Mesodermal cell (in vitro differentiated cells): ENCODE measurements at regions not wholly inside any gene's neighbourhood (a gene's known extent, or its start where the extent isn't known, plus 50 kb on each side); places are given as distances from the start of the nearest gene placed in this dataset.

ENCODE experiments used
- H3K27ac ChIP-seq: 2 replicates; pipeline ENCODE4 v1.7.0; 2013; ENCODE audit warnings: mild to moderate bottlenecking, low read depth, low read length, moderate library complexity; ENCODE audit not compliant: severe bottlenecking
- H3K36me3 ChIP-seq: 2 replicates; pipeline ENCODE4 v1.7.1; 2013; ENCODE audit warnings: mild to moderate bottlenecking, low read length, moderate library complexity; ENCODE audit not compliant: control insufficient read depth, insufficient read depth
- H3K4me1 ChIP-seq: one replicate; pipeline ENCODE4 v1.7.1; 2013; ENCODE audit warnings: mild to moderate bottlenecking, low read length; ENCODE audit not compliant: insufficient read depth, control insufficient read depth, poor library complexity, severe bottlenecking
- H3K4me3 ChIP-seq: 2 replicates; pipeline ENCODE4 v1.7.0; 2013; ENCODE audit warnings: low read length, control low read depth, mild to moderate bottlenecking; ENCODE audit not compliant: insufficient read depth, poor library complexity, severe bottlenecking; ENCODE audit errors: extremely low read depth
- H3K9me3 ChIP-seq: 2 replicates; pipeline ENCODE4 v1.7.1; 2013; ENCODE audit warnings: mild to moderate bottlenecking, low read length, moderate library complexity; ENCODE audit not compliant: control insufficient read depth
- WGBS, 2 experiments: methylation state at CpG; one replicate each; pipeline ENCODE4 v1.1.5; 2013; ENCODE audit warnings: missing lambda C conversion rate in 2 of 2; ENCODE audit not compliant: insufficient coverage in 2 of 2; 5-methylcytosine and 5-hydroxymethylcytosine counted together

GRCh38 chr11:28674433-28675103 lies 566.4 kb downstream of the METTL15 start:
- Histone ChIP-seq H3K36me3 (no peaks in the 10 kb centered on the region), H3K27ac (no peak overlapping the region), H3K9me3 (no peaks in the 10 kb centered on the region), H3K4me1 (no peaks in the 10 kb centered on the region), H3K4me3 (no peak overlapping the region)
- WGBS, 2 experiments: 75 to 100% methylated on average over 4 to 6 of the region's 7 CpGs

- no peaks in the 10 kb centered on the region for H3K4me1 ChIP-seq
- H3K27ac ChIP-seq: no peak overlapping the region
- no peak overlapping the region for H3K4me3 ChIP-seq
- no peaks in the 10 kb centered on the region for H3K9me3 ChIP-seq
- no peaks in the 10 kb centered on the region for H3K36me3 ChIP-seq
- 76 to 81% methylated on average over 2 to 3 of the region's 11 CpGs for WGBS, 2 experiments
Observed at GRCh38 chr11:28673691-28674432, 565.7 kb downstream of the METTL15 start.

DNA sequence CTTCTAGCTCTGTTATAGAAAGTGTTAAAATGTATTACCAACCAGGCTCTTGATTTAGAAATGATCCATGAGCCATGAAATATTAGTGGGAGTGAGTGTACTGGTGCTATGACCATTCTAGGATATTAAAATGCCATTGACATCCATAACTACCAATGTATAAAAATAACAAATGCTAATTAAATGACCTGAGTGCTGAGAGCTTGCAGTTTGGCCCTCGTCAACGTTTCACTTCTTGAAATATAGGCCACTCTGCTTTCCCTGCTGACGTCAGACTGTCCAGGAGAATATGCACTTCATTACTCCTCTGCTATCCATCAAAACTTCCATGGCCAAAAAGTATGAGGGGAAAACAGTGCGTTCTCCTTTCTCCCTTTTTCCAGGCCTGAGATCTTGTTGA lies 563.1 kb downstream of the METTL15 start:
- 97% methylated on average over 3 of the region's 4 CpGs; no CpG with 5 or more reads in 1 of the 2 experiments for WGBS, 2 experiments
- no peak overlapping the region for H3K4me3 ChIP-seq
- no peak overlapping the region for H3K27ac ChIP-seq

GRCh38 chr11:28666632-28667031 lies 558.4 kb downstream of the METTL15 start:
- Histone ChIP-seq H3K36me3 (no peaks in the 10 kb centered on the region), H3K27ac (no peak overlapping the region), H3K4me3 (no peak overlapping the region), H3K4me1 (no peaks in the 10 kb centered on the region), H3K9me3 (no peaks in the 10 kb centered on the region)
- whole genome bisulfite sequencing, 2 experiments: 86 to 89% methylated on average over 5 to 6 of the region's 6 CpGs

More for the DNA sequence above, 563.1 kb downstream of the METTL15 start:
- no peaks in the 10 kb centered on the region for H3K36me3 ChIP-seq
- no peaks in the 10 kb centered on the region for H3K4me1 ChIP-seq
- no peaks in the 10 kb centered on the region for H3K9me3 ChIP-seq

GRCh38 chr11:28659716-28660348 lies 551.6 kb downstream of the METTL15 start:
- no CpG with 5 or more reads among the region's 1 CpG for WGBS, 2 experiments
- Histone ChIP-seq H3K4me3 (no peak overlapping the region), H3K4me1 (peaks cover 4% of the 10 kb centered on the region), H3K36me3 (no peaks in the 10 kb centered on the region), H3K9me3 (no peaks in the 10 kb centered on the region), H3K27ac (no peak overlapping the region)

DNA sequence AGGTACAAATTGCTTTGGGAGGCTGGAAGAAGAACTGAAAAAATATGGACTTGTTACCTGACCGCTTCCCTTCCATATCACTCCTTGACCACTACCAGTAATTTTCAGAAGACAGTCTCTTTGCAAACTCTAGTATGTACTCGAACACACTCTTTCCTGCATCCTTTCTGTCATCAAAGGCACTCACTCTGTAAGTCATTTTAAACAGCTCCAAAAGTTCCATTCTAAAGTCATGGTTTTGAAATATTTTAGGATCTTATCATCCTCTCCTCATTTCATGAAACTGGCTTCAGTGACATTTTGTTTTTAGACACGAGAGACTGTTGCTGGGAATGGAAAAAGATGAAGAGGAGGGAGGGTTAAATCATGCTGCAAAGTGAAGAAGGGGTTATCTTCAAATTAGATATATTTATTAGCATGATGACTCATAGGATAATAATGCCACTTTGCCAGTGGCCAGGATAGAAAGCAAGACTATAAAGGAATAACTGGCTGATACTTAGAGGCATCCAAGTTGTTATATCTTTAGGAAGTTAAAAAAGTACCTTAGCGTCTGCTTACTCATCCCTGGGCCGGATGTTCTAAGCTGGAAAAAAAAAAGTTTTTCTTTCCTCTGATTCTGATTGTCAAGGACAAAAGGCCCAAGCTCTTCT lies 549.3 kb downstream of the METTL15 start:
- 33 to 100% methylated on average over 2 to 3 of the region's 5 CpGs for WGBS, 2 experiments
- Histone ChIP-seq H3K9me3 (no peaks in the 10 kb centered on the region), H3K36me3 (no peaks in the 10 kb centered on the region), H3K4me3 (no peak overlapping the region), H3K27ac (no peak overlapping the region), H3K4me1 (peaks cover 4% of the 10 kb centered on the region)

- Histone ChIP-seq H3K27ac (no peak overlapping the region), H3K36me3 (no peaks in the 10 kb centered on the region), H3K4me1 (peaks cover 4% of the 10 kb centered on the region), H3K4me3 (no peak overlapping the region), H3K9me3 (no peaks in the 10 kb centered on the region)
- WGBS, 2 experiments: 84 to 96% methylated on average over 2 of the region's 3 CpGs
Observed at GRCh38 chr11:28654191-28654590, 546.0 kb downstream of the METTL15 start.

DNA sequence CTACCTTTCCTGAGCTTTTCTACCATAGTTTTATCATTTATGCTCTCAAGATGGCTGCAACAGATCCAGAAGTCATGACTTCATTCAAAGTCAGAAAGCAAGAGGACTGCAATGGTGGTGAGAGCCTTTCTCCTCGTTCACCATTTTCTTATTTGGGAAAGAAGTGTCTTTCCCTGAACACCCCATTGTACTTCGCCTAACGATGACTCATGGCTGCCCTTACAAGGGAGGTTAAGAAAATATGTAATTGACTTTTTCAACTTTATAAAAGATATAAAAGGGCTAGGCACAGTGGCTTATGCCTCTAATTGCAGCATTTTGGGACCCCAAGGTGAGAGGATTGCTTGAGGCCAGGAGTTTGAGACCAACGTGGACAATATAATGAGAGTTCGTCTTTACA lies 541.7 kb downstream of the METTL15 start:
- WGBS, 2 experiments: 90 to 100% methylated on average over 2 to 3 of the region's 5 CpGs
- Histone ChIP-seq H3K27ac (no peak overlapping the region), H3K36me3 (no peaks in the 10 kb centered on the region), H3K4me1 (no peaks in the 10 kb centered on the region), H3K4me3 (no peak overlapping the region), H3K9me3 (no peaks in the 10 kb centered on the region)

DNA sequence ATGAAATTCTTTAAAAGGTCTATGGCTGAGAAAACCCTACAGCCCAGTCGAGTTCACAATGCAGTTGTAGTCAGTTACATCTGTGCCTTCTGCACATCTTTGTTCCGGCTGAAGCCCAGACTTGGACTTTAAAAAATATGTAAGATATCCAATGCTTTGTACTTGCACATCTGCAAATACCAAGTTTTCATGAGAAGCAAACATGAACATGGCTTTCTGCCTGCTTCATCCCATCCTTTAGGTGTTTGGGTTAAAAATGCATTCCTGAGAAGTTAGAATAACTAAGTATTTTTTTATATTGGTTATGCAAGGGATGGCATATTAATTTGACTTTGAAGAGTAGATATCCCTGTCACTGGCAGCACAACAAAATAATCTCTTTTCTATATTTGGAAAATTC lies 528.4 kb downstream of the METTL15 start:
- Histone ChIP-seq H3K36me3 (no peaks in the 10 kb centered on the region), H3K4me1 (no peaks in the 10 kb centered on the region), H3K4me3 (no peak overlapping the region), H3K9me3 (no peaks in the 10 kb centered on the region), H3K27ac (no peak overlapping the region)
- 87 to 100% methylated on average over 1 to 2 of the region's 2 CpGs for WGBS, 2 experiments

DNA sequence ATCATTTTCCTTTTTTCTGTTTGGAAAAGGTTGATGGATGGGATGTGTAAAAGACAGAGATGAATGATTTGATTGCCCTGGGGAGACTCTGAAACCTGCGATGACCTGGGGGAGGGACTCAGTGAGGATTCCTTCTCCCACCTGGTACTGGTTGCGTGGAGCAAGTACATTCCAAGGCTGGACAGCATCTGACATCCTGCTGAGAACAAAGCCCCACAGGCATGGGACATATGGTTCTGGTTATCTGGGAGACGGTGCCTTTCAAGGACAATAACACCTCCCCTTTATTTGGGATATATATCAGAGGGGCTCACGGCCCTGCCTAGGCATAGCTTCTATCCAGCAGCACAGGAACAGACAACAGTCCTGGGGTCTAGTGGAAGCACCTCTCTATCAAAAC lies 527.8 kb downstream of the METTL15 start:
- no peak overlapping the region for H3K27ac ChIP-seq
- no peaks in the 10 kb centered on the region for H3K4me1 ChIP-seq
- no peak overlapping the region for H3K4me3 ChIP-seq
- 66 to 67% methylated on average over 1 to 2 of the region's 4 CpGs for WGBS, 2 experiments
- no peaks in the 10 kb centered on the region for H3K9me3 ChIP-seq
- H3K36me3 ChIP-seq: no peaks in the 10 kb centered on the region
